ENCODE measurements at regions not wholly inside any gene's neighbourhood (a gene's known extent, or its start where the extent isn't known, plus 50 kb on each side); places are given as distances from the start of the nearest gene placed in this dataset.
A peak's percentile ranks its signal among the peaks of the same experiment; 100 is the strongest.

- TF ChIP-seq SMAD3 (CRISPR knock-in tag; IDR thresholded peaks at IDR 0.05; ENCODE audit: borderline replicate concordance) (no peak), MYBL2 (CRISPR knock-in tag; IDR thresholded peaks at IDR 0.05) (no peak), ZSCAN18 (CRISPR knock-in tag; IDR thresholded peaks at IDR 0.05) (no peak), USF2 (CRISPR knock-in tag; IDR thresholded peaks at IDR 0.05) (no peak)
Measured at GRCh38 chr5:44707721-44708120, 101.0 kb upstream of the MRPS30 start (continued).

- TF ChIP-seq ERG (CRISPR knock-in tag; IDR thresholded peaks at IDR 0.05), result no peak
- TF ChIP-seq ATF1 (CRISPR knock-in tag; IDR thresholded peaks at IDR 0.05), result no peak
- no peak for TF ChIP-seq AFF4 (CRISPR knock-in tag; IDR thresholded peaks at IDR 0.05; ENCODE audit: borderline replicate concordance)
- TF ChIP-seq HMGXB4 (CRISPR knock-in tag; IDR thresholded peaks at IDR 0.05), result no peak
- no peak for TF ChIP-seq ZNF263 (CRISPR knock-in tag; IDR thresholded peaks at IDR 0.05; ENCODE audit: low read depth)
- TF ChIP-seq NFE2L1 (CRISPR knock-in tag; IDR thresholded peaks at IDR 0.05), result no peak
- no peak for TF ChIP-seq JAZF1 (CRISPR knock-in tag; IDR thresholded peaks at IDR 0.05)
- no peak for TF ChIP-seq TEAD1 (CRISPR knock-in tag; IDR thresholded peaks at IDR 0.05)
- TF ChIP-seq AR (CRISPR knock-in tag; IDR thresholded peaks at IDR 0.05), result no peak
- TF ChIP-seq CREB1 (CRISPR knock-in tag; IDR thresholded peaks at IDR 0.05), result no peak
- no peak for TF ChIP-seq ZNF512 (CRISPR knock-in tag; IDR thresholded peaks at IDR 0.05; ENCODE audit: borderline replicate concordance)
- no peak for TF ChIP-seq ZNF425 (CRISPR knock-in tag; conservative IDR thresholded peaks at IDR 0.05)
- no peak for TF ChIP-seq CREM (CRISPR knock-in tag; IDR thresholded peaks at IDR 0.05)
- no peak for TF ChIP-seq GTF2I (CRISPR knock-in tag; conservative IDR thresholded peaks at IDR 0.05)
- no peak for TF ChIP-seq CDX4 (CRISPR knock-in tag; IDR thresholded peaks at IDR 0.05; ENCODE audit: borderline replicate concordance)
- POLR2A ChIA-PET, result no interaction called here
- Mint-ChIP-seq H3K9me3 (peaks cover 32% of the 10 kb centered on the region), H3K4me1 (peaks cover 7% of the 10 kb centered on the region), H3K4me3 (no peak overlapping the region), H3K27me3 (ENCODE audit: low read depth) (no peaks in the 10 kb centered on the region), H3K27ac (peak overlapping the region; percentile 75), H3K36me3 (peaks cover 31% of the 10 kb centered on the region)
- CTCF ChIA-PET, result no interaction called here
- ATAC-seq (peak; percentile 97), DNase-seq (ENCODE audit: low spot score) (no peak)
Measured at GRCh38 chr5:44697025-44697424, 111.7 kb upstream of the MRPS30 start.
